HG03060 (cell line): ENCODE measurements at regions not wholly inside any gene's neighbourhood (a gene's known extent, or its start where the extent isn't known, plus 50 kb on each side); places are given as distances from the start of the nearest gene placed in this dataset.
"Not testable (repeated sequence)": the region's sequence is repeated elsewhere in the genome, so short reads cannot be mapped to it uniquely, and the experiment has no call there.

ENCODE experiments used
- ATAC-seq: cut with Tn5 transposase; IDR thresholded peaks from one replicate; pipeline ENCODE4 v1.9.1; 2021; ENCODE audit warnings: low read depth, moderate number of reproducible peaks; ENCODE audit not compliant: unreplicated experiment

- ATAC-seq, result no peak
These were observed 175.1 kb upstream of the CCDC196 start for GRCh38 chr14:66311058-66311457.

- no peak for ATAC-seq
These were observed 174.2 kb upstream of the CCDC196 start for GRCh38 chr14:66311990-66312389.

- ATAC-seq, result no peak
These were observed 173.7 kb upstream of the CCDC196 start for GRCh38 chr14:66312451-66312850.

GRCh38 chr14:66315098-66315497, 171.1 kb upstream of the CCDC196 start:
- no peak for ATAC-seq

- no peak for ATAC-seq
These were observed 170.6 kb upstream of the CCDC196 start for GRCh38 chr14:66315548-66315947.

- ATAC-seq, result no peak
These were observed 163.6 kb upstream of the CCDC196 start for GRCh38 chr14:66322564-66322963.

GRCh38 chr14:66330228-66330627, 155.9 kb upstream of the CCDC196 start:
- ATAC-seq, result no peak

- ATAC-seq, result no peak
These were observed 155.3 kb upstream of the CCDC196 start for GRCh38 chr14:66330916-66331315.

GRCh38 chr14:66333293-66333692, 152.9 kb upstream of the CCDC196 start:
- ATAC-seq, result not testable (repeated sequence)

GRCh38 chr14:66341239-66341638, 144.9 kb upstream of the CCDC196 start:
- ATAC-seq, result no peak

GRCh38 chr14:66345986-66346385, 140.2 kb upstream of the CCDC196 start:
- ATAC-seq, result no peak

GRCh38 chr14:66351310-66351709, 134.9 kb upstream of the CCDC196 start:
- ATAC-seq, result no peak

GRCh38 chr14:66359500-66359899, 126.7 kb upstream of the CCDC196 start:
- ATAC-seq, result no peak

GRCh38 chr14:66360366-66360926, 125.7 kb upstream of the CCDC196 start:
- no peak for ATAC-seq

- ATAC-seq, result no peak
These were observed 125.2 kb upstream of the CCDC196 start for GRCh38 chr14:66361013-66361412.

- ATAC-seq, result no peak
These were observed 120.8 kb upstream of the CCDC196 start for GRCh38 chr14:66365388-66365787.

- ATAC-seq, result no peak
These were observed 116.9 kb upstream of the CCDC196 start for GRCh38 chr14:66369157-66369697.

- no peak for ATAC-seq
These were observed 114.4 kb upstream of the CCDC196 start for GRCh38 chr14:66371776-66372175.

- no peak for ATAC-seq
These were observed 110.9 kb upstream of the CCDC196 start for GRCh38 chr14:66375046-66375964.

- no peak for ATAC-seq
These were observed 108.6 kb upstream of the CCDC196 start for GRCh38 chr14:66377574-66377973.

- ATAC-seq, result no peak
These were observed 107.3 kb upstream of the CCDC196 start for GRCh38 chr14:66378712-66379505.
